Stimulated activated CD8-positive, alpha-beta memory T cell treated with anti-CD3 and anti-CD28 coated beads, Interleukin-15, amount 100 ng/mL, for 48 hours (primary cell): ENCODE measurements at regions not wholly inside any gene's neighbourhood (a gene's known extent, or its start where the extent isn't known, plus 50 kb on each side); places are given as distances from the start of the nearest gene placed in this dataset.
A peak's percentile ranks its signal among the peaks of the same experiment; 100 is the strongest.

Experiments
- DNase-seq, 2 donors: peaks; one replicate each; pipeline ENCODE4 v3.0.0-alpha.2; 2020; ENCODE audit warnings: low read depth in 2 of 2

- no peak for DNase-seq
Measured at GRCh38 chr1:94734963-94735901, 84.9 kb upstream of the SLC44A3 start.

- no peak for DNase-seq
Measured at GRCh38 chr1:94731891-94732290, 88.3 kb upstream of the SLC44A3 start.

GRCh38 chr1:94730450-94730849 lies 89.7 kb upstream of the SLC44A3 start:
- no peak for DNase-seq

- DNase-seq: no peak
Measured at GRCh38 chr1:94729267-94729666, 90.9 kb upstream of the SLC44A3 start.

GRCh38 chr1:94727846-94728715 lies 92.1 kb upstream of the SLC44A3 start:
- DNase-seq: no peak

- DNase-seq: no peak
Measured at GRCh38 chr1:94726981-94727685, 93.0 kb upstream of the SLC44A3 start.

GRCh38 chr1:94725566-94725965 lies 94.6 kb upstream of the SLC44A3 start:
- DNase-seq: no peak

GRCh38 chr1:94723894-94724293 lies 96.3 kb upstream of the SLC44A3 start:
- no peak for DNase-seq

GRCh38 chr1:94723463-94723862 lies 96.7 kb upstream of the SLC44A3 start:
- no peak for DNase-seq

GRCh38 chr1:94722181-94722580 lies 98.0 kb upstream of the SLC44A3 start:
- no peak for DNase-seq

- DNase-seq: no peak
Measured at GRCh38 chr1:94721240-94721639, 98.9 kb upstream of the SLC44A3 start.

- peak in 1 of 2 donors; percentile 9 for DNase-seq
Measured at GRCh38 chr1:94719926-94720793, 100.0 kb upstream of the SLC44A3 start.

- DNase-seq: no peak
Measured at GRCh38 chr1:94716965-94717364, 103.2 kb upstream of the SLC44A3 start.

GRCh38 chr1:94715321-94715720 lies 104.8 kb upstream of the SLC44A3 start:
- no peak for DNase-seq

GRCh38 chr1:94714552-94714951 lies 105.6 kb upstream of the SLC44A3 start:
- DNase-seq: no peak

- DNase-seq: no peak
Measured at GRCh38 chr1:94714152-94714551, 106.0 kb upstream of the SLC44A3 start.

GRCh38 chr1:94713472-94714141 lies 106.5 kb upstream of the SLC44A3 start:
- no peak for DNase-seq

- DNase-seq: no peak
Measured at GRCh38 chr1:94709891-94710581, 110.1 kb upstream of the SLC44A3 start.

- no peak for DNase-seq
Measured at GRCh38 chr1:94708811-94709210, 111.3 kb upstream of the SLC44A3 start.

GRCh38 chr1:94708299-94708685 lies 111.9 kb upstream of the SLC44A3 start:
- DNase-seq: no peak
